Stimulated activated CD8-positive, alpha-beta memory T cell treated with anti-CD3 and anti-CD28 coated beads, Interleukin-15, amount 100 ng/mL, for 48 hours (primary cell): ENCODE measurements at regions not wholly inside any gene's neighbourhood (a gene's known extent, or its start where the extent isn't known, plus 50 kb on each side); places are given as distances from the start of the nearest gene placed in this dataset.
"Not testable (repeated sequence)": the region's sequence is repeated elsewhere in the genome, so short reads cannot be mapped to it uniquely, and the experiment has no call there.

Experiments used
- DNase-seq, 2 donors: peaks; one replicate each; pipeline ENCODE4 v3.0.0-alpha.2; 2020; ENCODE audit warnings: low read depth in 2 of 2

DNA sequence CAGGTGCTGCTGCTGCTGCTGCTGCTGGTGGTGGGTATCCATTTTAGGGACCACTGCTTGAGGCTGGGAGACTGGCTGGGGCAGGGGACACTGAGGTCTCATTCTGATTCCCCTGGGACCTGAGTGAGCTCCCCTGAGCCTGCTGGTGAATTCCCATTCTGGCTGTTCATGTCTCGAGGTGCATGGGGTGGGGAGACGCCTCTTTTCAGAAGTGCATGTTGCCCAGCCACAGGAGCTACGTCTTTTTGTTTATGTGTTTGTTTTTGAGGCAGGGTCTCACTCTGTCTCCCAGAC lies 133.4 kb downstream of the RHOU start:
- no peak for DNase-seq

DNA sequence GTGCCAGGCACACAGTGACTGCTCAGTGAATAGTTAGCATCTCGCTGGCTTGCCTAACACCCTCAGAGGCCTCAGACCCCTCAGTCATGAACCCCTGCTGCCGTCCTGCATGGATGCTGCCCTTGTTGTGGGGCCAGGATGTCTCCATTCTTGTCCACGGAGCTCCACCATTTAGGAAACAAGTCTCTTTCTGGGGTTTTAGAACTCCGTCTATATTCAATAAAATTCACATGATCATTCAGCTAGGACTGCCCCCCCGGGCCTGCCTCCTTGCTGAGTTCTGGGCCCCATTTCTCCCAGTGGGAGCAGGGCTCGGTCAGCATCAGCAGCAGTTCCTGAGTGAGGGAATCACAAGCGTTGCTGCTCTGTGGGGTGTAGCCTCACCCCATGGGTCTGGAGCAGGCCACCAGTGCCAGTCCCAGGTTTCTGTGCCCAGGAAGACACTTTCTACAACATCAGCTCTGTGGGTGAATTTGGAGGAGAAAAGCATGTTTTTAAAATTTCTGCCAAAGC lies 134.1 kb downstream of the RHOU start:
- no peak for DNase-seq

GRCh38 chr1:228870041-228870713 lies 134.9 kb downstream of the RHOU start:
- no peak for DNase-seq

DNA sequence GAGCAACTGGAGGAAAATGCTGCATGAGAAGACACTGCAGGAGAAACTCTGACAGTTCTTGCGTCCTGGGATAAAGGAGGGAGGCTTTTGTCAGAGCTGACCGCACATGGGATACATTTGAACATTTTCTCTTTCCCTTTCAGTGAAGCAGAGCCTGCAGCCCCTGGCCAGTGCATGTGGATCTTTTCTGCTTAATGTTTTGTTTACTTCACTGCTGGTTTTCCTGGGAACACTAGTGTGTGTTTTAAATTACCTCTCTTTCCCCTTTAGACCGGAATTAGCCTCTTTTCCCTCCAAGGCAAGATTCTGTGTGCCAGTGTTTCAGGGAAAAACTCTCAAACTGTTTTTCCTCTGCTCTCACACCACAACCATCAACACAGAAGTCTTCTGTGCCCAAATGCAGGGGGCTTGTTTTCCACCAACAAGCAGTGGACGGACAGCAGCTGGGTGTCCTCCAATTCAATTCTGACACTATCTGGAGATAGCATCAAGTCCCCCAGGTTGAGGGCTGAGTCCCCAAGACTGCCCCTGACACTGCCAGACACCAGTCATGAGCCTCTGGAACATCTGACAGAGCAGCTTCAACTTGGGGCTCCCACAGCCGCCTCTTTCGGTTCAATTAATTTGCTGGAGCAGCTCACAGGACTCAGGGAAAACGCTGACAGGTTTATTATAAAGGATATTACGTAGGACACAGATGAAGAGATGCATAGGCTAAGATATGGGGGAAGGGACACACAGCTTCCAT lies 136.2 kb downstream of the RHOU start:
- DNase-seq = no peak

- no peak for DNase-seq
These were observed 136.8 kb downstream of the RHOU start for GRCh38 chr1:228872080-228872479.

DNA sequence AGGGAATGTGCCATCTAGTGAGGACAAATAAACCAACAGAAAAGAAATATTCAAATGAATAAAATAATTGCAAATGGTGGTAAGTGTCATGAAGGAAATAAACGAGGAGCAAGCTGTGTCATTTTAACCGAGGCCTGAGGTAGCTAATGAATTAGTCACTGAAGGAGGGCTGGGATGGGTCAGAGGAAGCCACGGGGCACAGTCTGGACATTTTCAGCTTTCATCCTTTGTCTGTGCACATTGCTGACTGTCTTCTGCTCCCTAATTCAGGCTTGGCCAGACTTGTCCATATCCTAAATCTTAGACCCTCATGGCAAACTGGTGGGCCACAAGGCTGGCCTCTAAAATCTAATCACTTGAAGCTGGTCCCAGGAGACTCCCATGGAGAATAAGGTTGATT lies 138.4 kb downstream of the RHOU start:
- no peak for DNase-seq

DNA sequence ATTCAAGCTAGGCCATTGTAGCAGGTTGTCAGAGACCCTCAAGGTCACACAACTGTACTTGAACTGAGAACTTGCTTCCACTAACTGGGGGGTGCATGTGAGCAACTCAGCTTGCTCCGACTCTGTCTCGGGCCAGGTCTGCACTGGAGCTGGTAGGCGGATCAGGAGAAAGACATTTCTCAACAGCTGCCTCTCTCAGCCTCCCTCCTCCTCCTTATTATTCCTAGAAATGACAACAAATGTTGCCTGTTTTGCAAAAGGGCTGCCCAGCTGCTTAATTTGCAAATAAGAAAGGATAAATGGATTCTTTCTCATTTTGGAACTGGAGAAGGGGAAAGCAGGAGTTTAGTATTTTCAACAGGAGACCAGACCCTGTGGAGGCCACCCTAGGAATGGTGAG lies 140.5 kb downstream of the RHOU start:
- no peak for DNase-seq

GRCh38 chr1:228876187-228876586 lies 140.9 kb downstream of the RHOU start:
- no peak for DNase-seq

DNA sequence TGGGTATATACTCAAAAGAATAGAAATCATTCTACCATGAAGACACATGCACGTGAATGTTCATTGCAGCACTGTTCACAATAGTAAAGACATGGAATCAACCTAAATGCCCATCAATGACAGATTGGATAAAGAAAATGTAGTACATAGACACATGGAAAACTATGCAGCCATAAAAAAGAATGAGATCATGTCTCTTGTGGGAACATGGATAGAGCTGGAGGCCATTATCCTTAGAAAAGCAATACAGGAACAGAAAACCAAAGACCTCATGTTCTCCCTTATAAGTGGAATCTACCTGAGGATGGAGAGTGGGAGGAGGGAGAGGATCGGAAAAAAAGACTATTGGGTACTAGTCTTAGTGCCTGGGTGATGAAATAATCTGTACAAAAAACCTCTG lies 143.9 kb downstream of the RHOU start:
- DNase-seq = no peak

DNA sequence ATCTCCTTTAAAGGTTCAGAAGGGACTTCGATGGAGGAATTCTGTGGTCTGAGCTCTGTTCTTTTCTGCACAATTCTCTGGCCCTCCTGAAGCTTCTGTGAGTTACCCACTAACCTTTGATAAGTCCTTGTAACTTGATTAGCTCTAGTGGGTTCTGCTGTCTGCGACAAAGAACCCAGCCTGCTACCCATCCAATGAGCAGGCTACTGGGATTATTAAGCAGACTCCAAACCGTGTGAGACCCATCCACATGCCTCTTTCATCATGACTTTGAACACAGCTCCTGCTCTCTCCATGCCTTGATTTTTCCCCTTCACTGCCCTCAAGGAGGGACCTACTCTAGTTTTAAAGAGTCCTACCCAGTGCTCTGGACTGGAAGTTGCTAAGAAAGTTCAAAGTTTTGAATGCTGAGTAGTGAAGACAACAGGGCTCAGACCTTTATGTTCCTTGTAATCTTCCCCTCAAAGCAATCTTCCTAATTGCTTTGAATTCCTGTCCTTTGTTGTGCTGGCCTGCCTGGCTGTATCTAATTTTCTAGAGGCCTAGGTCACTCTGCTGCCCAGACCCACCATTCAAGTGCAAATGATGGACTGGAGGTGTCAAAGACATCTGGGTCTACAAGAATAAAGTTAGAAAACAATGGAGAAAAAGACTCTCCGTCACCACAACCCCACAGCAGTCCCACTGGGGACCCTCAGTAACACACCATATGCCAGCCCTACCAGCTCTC lies 146.9 kb downstream of the RHOU start:
- DNase-seq = no peak

DNA sequence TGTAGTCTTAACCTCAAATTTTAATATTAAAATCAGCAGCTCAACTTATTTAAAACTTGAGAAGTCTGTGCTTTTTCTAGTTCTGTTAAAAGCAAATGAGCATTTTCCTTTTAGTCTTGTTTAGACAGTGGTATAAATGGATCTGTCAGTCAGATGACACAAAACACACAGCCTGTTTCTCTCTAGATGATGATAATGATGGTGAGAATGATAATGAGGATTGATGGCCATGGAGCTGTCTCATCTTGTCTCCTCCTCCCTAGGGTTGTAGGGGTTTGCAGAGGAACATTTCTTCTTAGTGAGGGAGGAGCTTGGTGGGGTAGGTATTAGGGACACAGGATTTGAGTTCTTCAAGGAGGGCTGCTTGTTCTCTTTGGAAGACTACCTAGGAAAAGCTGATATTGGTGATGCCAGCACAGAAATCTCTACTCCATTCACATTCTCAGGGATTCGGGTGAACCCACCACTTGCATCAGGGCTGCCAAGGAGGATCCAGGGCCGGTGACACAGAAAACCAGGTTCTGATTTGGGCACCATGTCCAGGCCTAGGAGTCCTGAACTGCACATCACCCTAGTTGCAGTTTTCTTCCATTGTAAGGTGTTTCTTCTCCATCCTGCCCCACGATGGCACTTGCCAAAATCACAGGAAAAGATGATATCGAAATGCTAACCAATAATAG lies 147.6 kb downstream of the RHOU start:
- DNase-seq = no peak

- no peak for DNase-seq
These were observed 148.3 kb downstream of the RHOU start for GRCh38 chr1:228883535-228883934.

GRCh38 chr1:228884196-228884595 lies 148.9 kb downstream of the RHOU start:
- DNase-seq = no peak

DNA sequence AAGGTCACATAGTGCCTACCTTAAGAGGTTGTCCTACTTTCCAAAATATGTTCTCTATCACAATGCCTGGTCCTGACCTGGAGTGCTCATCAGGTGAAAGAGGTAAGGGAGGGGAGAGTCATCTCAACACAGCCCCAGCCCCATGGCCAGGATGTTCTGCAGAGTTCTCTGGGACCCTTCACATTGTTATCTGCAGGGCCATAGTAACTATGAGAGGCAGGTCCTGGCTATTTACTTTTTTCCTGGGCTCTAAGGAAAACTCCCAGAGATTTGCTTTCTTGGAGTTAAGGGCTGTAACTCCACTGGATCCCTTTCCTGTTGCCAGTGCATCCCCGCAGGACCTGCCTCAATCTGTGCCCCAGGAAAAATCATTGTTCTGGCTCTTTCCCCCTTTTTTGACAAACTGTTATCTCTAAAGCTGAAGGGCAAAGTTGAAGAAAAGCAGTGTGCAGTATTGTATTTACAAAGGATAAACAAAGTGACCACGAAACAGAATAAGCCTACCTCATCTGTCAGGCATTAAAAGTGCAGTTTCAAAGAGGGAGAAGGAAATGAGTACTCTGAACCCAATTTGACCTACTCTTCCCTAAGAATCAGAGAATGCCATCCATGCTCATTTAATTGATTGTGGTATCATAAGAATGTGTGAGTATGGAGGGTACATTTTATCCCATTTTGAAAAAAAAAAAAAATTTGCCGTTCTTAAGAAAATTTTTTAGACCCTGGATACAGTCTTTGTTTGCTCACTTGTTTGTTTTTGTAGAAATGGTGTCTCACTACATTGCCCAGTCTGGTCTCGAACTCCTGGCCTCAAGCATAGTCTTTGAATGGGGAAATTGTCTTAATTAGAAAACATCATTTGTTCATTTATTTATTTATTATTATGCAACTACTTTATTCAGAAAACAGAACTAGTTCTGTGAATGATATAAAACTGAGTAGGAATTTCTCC lies 149.6 kb downstream of the RHOU start:
- DNase-seq = no peak

- DNase-seq = no peak
These were observed 150.6 kb downstream of the RHOU start for GRCh38 chr1:228885845-228886244.

- DNase-seq = no peak
These were observed 151.8 kb downstream of the RHOU start for GRCh38 chr1:228887101-228887500.

- no peak for DNase-seq
These were observed 152.7 kb downstream of the RHOU start for GRCh38 chr1:228887960-228888359.

DNA sequence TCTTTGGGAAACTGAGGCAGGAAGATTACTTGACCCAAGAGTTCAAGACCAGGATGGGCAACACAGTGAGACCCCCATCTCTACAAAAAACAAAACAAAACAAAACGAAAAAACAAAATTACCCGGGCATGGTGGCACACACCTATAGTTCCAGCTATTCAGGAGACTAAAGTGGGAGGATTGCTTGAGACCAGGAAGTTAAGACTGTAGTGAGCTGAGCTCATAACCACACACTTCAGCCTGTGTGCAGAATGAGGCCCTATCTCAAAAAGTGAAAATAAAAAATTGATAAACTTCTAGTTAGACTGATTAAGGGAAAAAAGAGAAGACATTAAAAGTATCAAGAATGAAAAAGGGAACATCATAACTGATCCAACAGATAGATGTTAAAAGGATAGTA lies 154.0 kb downstream of the RHOU start:
- DNase-seq = no peak

- no peak for DNase-seq
These were observed 156.2 kb downstream of the RHOU start for GRCh38 chr1:228891272-228892034.

GRCh38 chr1:228892200-228892599 lies 156.9 kb downstream of the RHOU start:
- not testable (repeated sequence) for DNase-seq
